ENCODE measurements at regions not wholly inside any gene's neighbourhood (a gene's known extent, or its start where the extent isn't known, plus 50 kb on each side); places are given as distances from the start of the nearest gene placed in this dataset.

- DNase-seq = no peak
- no peaks in the 10 kb centered on the region for H3K4me1 Mint-ChIP-seq
- TF ChIP-seq, protein P1, sequence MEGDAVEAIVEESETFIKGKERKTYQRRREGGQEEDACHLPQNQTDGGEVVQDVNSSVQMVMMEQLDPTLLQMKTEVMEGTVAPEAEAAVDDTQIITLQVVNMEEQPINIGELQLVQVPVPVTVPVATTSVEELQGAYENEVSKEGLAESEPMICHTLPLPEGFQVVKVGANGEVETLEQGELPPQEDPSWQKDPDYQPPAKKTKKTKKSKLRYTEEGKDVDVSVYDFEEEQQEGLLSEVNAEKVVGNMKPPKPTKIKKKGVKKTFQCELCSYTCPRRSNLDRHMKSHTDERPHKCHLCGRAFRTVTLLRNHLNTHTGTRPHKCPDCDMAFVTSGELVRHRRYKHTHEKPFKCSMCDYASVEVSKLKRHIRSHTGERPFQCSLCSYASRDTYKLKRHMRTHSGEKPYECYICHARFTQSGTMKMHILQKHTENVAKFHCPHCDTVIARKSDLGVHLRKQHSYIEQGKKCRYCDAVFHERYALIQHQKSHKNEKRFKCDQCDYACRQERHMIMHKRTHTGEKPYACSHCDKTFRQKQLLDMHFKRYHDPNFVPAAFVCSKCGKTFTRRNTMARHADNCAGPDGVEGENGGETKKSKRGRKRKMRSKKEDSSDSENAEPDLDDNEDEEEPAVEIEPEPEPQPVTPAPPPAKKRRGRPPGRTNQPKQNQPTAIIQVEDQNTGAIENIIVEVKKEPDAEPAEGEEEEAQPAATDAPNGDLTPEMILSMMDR (conservative IDR thresholded peaks at IDR 0.05) = no peak
- H3K4me1 ChIP-seq (ENCODE audit: control insufficient read depth, insufficient read depth, low read length) = no peaks in the 10 kb centered on the region
- no peak overlapping the region for H3K27ac ChIP-seq (ENCODE audit: low read depth, low read length)
- H3K27me3 ChIP-seq (ENCODE audit: control insufficient read depth, insufficient read depth, low read length, poor library complexity, severe bottlenecking) = no peaks in the 10 kb centered on the region
- H3K9me3 Mint-ChIP-seq = no peaks in the 10 kb centered on the region
- WGBS, 2 experiments (ENCODE audit: insufficient coverage in 1 of 2, insufficient read length in 1 of 2) = 98 to 100% methylated on average over 3 to 4 of the region's 4 CpGs
- no peak overlapping the region for H3K4me3 ChIP-seq (ENCODE audit: low read length)
- H3K36me3 ChIP-seq (ENCODE audit: control insufficient read depth, insufficient read depth, low read length) = no peaks in the 10 kb centered on the region
- no peaks in the 10 kb centered on the region for H3K9me3 ChIP-seq (ENCODE audit: control insufficient read depth, low read length)
- H3K36me3 Mint-ChIP-seq (ENCODE audit: low read depth) = no peaks in the 10 kb centered on the region
- H3K4me3 Mint-ChIP-seq = no peak overlapping the region
- H3K27me3 Mint-ChIP-seq (ENCODE audit: insufficient read depth) = peaks cover 2% of the 10 kb centered on the region
- H3K9ac ChIP-seq (ENCODE audit: extremely low read depth, low read length, poor library complexity, severe bottlenecking) = no peak overlapping the region
- H3K27ac Mint-ChIP-seq = no peak overlapping the region
Observed at GRCh38 chr2:7826656-7827055, 855.2 kb upstream of the ID2 start.

DNA sequence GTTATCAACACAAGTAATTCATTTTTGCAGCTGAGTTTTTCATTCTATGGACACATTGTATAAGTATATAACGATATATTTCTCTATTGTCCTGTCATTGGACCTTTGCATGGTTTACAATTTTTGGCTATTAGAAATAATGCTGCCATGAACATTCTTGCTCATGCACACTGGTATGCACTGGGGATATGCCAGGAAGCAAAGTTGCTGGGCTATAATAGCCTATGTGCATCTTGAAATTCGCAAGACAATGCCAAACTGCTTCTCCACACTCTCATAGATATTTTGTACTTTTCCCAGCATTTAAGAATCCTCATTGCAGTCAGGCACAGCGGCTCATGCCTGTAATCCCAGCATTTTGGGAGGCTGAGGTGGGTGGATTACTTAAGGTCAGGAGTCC, 852.6 kb upstream of the ID2 start:
- H3K27me3 Mint-ChIP-seq (ENCODE audit: insufficient read depth) = peaks cover 8% of the 10 kb centered on the region
- no peak for DNase-seq
- Histone ChIP-seq H3K27ac (ENCODE audit: low read depth, low read length) (no peak overlapping the region), H3K4me3 (ENCODE audit: low read length) (no peak overlapping the region), H3K4me1 (ENCODE audit: control insufficient read depth, insufficient read depth, low read length) (no peaks in the 10 kb centered on the region), H3K36me3 (ENCODE audit: control insufficient read depth, insufficient read depth, low read length) (no peaks in the 10 kb centered on the region), H3K27me3 (ENCODE audit: control insufficient read depth, insufficient read depth, low read length, poor library complexity, severe bottlenecking) (no peaks in the 10 kb centered on the region), H3K9me3 (ENCODE audit: control insufficient read depth, low read length) (no peaks in the 10 kb centered on the region), H3K9ac (ENCODE audit: extremely low read depth, low read length, poor library complexity, severe bottlenecking) (no peak overlapping the region)
- peaks cover 2% of the 10 kb centered on the region for H3K4me1 Mint-ChIP-seq
- TF ChIP-seq, protein P1 (conservative IDR thresholded peaks at IDR 0.05) = no peak
- no peaks in the 10 kb centered on the region for H3K36me3 Mint-ChIP-seq (ENCODE audit: low read depth)
- H3K9me3 Mint-ChIP-seq = no peaks in the 10 kb centered on the region
- no peak overlapping the region for H3K4me3 Mint-ChIP-seq
- no peak overlapping the region for H3K27ac Mint-ChIP-seq
- WGBS, 2 experiments (ENCODE audit: insufficient coverage in 1 of 2, insufficient read length in 1 of 2) = 86 to 100% methylated on average over 1 to 3 of the region's 3 CpGs

DNA sequence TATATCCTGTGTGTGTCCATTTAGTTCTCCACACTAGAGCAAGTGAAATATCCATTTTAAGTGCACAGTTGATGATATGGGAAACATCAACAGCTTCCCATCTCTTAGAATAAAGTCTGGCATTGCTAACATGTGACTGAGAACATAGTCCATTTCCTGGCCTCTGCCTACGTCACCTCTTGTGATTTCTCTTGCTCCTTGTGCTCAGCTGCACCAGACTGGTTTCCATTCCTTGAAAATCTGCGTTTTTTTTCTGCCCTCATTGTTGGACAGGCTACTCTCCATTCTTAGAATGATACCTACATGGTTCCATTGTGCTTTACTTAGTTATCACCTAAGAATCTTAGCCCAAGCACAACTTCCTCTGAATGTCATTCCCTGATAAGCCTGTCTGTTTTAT, 851.2 kb upstream of the ID2 start:
- TF ChIP-seq, protein P1 (conservative IDR thresholded peaks at IDR 0.05) = no peak
- Mint-ChIP-seq H3K4me3 (no peak overlapping the region), H3K4me1 (peaks cover 16% of the 10 kb centered on the region), H3K27me3 (ENCODE audit: insufficient read depth) (peaks cover 9% of the 10 kb centered on the region), H3K27ac (no peak overlapping the region), H3K36me3 (ENCODE audit: low read depth) (no peaks in the 10 kb centered on the region), H3K9me3 (no peaks in the 10 kb centered on the region)
- 94% methylated on average over 2 of the region's 2 CpGs for WGBS, 2 experiments (ENCODE audit: insufficient coverage in 1 of 2, insufficient read length in 1 of 2)
- no peaks in the 10 kb centered on the region for H3K9me3 ChIP-seq (ENCODE audit: control insufficient read depth, low read length)
- H3K4me3 ChIP-seq (ENCODE audit: low read length) = no peak overlapping the region
- no peak overlapping the region for H3K27ac ChIP-seq (ENCODE audit: low read depth, low read length)
- DNase-seq = no peak
- H3K36me3 ChIP-seq (ENCODE audit: control insufficient read depth, insufficient read depth, low read length) = no peaks in the 10 kb centered on the region
- H3K4me1 ChIP-seq (ENCODE audit: control insufficient read depth, insufficient read depth, low read length) = no peaks in the 10 kb centered on the region
- no peak overlapping the region for H3K9ac ChIP-seq (ENCODE audit: extremely low read depth, low read length, poor library complexity, severe bottlenecking)
- no peaks in the 10 kb centered on the region for H3K27me3 ChIP-seq (ENCODE audit: control insufficient read depth, insufficient read depth, low read length, poor library complexity, severe bottlenecking)

Measured in endodermal cell (in vitro differentiated cells).